Body of pancreas (tissue), 4 donors: ENCODE measurements at regions not wholly inside any gene's neighbourhood (a gene's known extent, or its start where the extent isn't known, plus 50 kb on each side); places are given as distances from the start of the nearest gene placed in this dataset.

Experiments
- ATAC-seq: fragments of 150-250 bp; one replicate; pipeline ENCODE4 v1.9.1; 2016
- DNase-seq, 4 donors: peaks; one replicate each; pipeline ENCODE4 v3.0.0-alpha.2; 2019
- H3K27ac ChIP-seq, 4 donors: fragments of 200-600 bp; sonication (generic); 1 replicate in 3 of 4; 2 replicates in 1 of 4; pipeline versions ENCODE4 v1.5.1 to v1.6.1; 2016 to 2019; ENCODE audit warnings: mild to moderate bottlenecking in 1 of 4, mixed read lengths in 1 of 4, moderate library complexity in 1 of 4
- H3K27me3 ChIP-seq, 2 donors: fragments of 200-600 bp; sonication (generic); one replicate each; pipeline ENCODE4 v1.6.0; 2016; ENCODE audit warnings: mild to moderate bottlenecking in 1 of 2
- H3K36me3 ChIP-seq, 2 donors: fragments of 200-600 bp; sonication (generic); replicated peaks in 1 of 2; 2 replicates each; pipeline ENCODE4 v1.5.1; 2016; ENCODE audit warnings: low read depth in 2 of 2; ENCODE audit not compliant: insufficient read depth in 1 of 2
- H3K4me1 ChIP-seq: fragments of 200-600 bp; sonication (generic); one replicate; pipeline ENCODE4 v1.6.0; 2016
- H3K4me3 ChIP-seq, 2 donors: fragments of 200-600 bp; sonication (generic); 1 replicate in 1 of 2; 2 replicates in 1 of 2; pipeline ENCODE4 v1.5.1; 2016 to 2019
- H3K9me3 ChIP-seq, 3 donors: fragments of 200-600 bp; sonication (generic); 1 replicate in 2 of 3; 2 replicates in 1 of 3; pipeline ENCODE4 v1.5.1; 2016
- POLR2A ChIP-seq, 3 donors: fragments of 450-650 bp; IDR thresholded peaks; one replicate each; pipeline ENCODE4 v1.6.1; 2016; ENCODE audit warnings: antibody characterized with exemption in 3 of 3, mild to moderate bottlenecking in 2 of 3
- WGBS, 2 donors: methylation state at CpG; one replicate each; pipeline ENCODE4 v1.1.5; 2017; 5-methylcytosine and 5-hydroxymethylcytosine counted together
- intact Hi-C: fragments of 100-400 bp; cut with DNase I; formaldehyde crosslinking; loops from one replicate; pipeline ENCODE4 v1.15.1; 2023
- TF ChIP-seq, protein P1 (sequence below), 7 experiments: fragments of 450-650 bp in 4 of 7; fragments of 200-600 bp in 3 of 7; sonication (generic) in 3 of 7; IDR thresholded peaks; one replicate each; pipeline ENCODE4 v1.5.1; 2016 to 2019; ENCODE audit warnings: antibody characterized with exemption in 7 of 7

GRCh38 chr11:38089726-38090125 is 1491.7 kb upstream of the RAG2 start:
- TF ChIP-seq, protein P1, sequence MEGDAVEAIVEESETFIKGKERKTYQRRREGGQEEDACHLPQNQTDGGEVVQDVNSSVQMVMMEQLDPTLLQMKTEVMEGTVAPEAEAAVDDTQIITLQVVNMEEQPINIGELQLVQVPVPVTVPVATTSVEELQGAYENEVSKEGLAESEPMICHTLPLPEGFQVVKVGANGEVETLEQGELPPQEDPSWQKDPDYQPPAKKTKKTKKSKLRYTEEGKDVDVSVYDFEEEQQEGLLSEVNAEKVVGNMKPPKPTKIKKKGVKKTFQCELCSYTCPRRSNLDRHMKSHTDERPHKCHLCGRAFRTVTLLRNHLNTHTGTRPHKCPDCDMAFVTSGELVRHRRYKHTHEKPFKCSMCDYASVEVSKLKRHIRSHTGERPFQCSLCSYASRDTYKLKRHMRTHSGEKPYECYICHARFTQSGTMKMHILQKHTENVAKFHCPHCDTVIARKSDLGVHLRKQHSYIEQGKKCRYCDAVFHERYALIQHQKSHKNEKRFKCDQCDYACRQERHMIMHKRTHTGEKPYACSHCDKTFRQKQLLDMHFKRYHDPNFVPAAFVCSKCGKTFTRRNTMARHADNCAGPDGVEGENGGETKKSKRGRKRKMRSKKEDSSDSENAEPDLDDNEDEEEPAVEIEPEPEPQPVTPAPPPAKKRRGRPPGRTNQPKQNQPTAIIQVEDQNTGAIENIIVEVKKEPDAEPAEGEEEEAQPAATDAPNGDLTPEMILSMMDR (IDR thresholded peaks at IDR 0.05), result no peak
- TF ChIP-seq POLR2A (IDR thresholded peaks at IDR 0.05), result no peak
- Histone ChIP-seq H3K36me3 (no peaks in the 10 kb centered on the region), H3K27ac (no peak overlapping the region), H3K27me3 (no peaks in the 10 kb centered on the region), H3K9me3 (peaks cover 0 to 5% (median 0%) of the 10 kb centered on the region in 3 donors), H3K4me1 (peaks cover 3% of the 10 kb centered on the region), H3K4me3 (no peak overlapping the region)
- ATAC-seq, result no peak
- DNase-seq, result no peak
- 65 to 78% methylated on average over 7 of the region's 7 CpGs for WGBS, 2 donors
- intact Hi-C loops, result no loop called here

DNA sequence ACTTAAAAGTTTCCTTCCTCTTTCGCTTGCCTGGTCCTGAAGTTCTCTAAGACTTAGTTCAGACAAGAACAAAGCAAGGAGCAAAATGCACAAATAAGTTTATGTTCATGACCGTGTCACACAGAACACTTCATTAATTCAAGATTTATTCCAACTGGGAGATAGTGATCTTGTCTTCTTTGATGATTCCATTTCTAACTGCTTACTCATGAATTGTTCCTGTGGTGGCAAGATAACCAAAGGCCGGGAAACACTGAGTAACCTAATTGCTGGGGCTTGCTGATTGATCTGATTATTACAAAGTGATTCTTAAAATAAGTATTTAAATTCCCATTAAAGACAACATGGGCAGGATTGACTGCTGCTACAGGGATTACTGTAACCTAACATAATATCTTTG is 1462.9 kb upstream of the RAG2 start:
- 79 to 84% methylated on average over 3 of the region's 3 CpGs for WGBS, 2 donors
- intact Hi-C loops, result no loop called here
- H3K27me3 ChIP-seq, result no peaks in the 10 kb centered on the region
- DNase-seq, result no peak
- TF ChIP-seq POLR2A (IDR thresholded peaks at IDR 0.05), result no peak
- TF ChIP-seq, protein P1 (IDR thresholded peaks at IDR 0.05), result no peak
- H3K36me3 ChIP-seq, result no peaks in the 10 kb centered on the region
- H3K4me1 ChIP-seq, result no peaks in the 10 kb centered on the region
- no peak overlapping the region for H3K27ac ChIP-seq
- no peak for ATAC-seq
- no peak overlapping the region for H3K4me3 ChIP-seq
- H3K9me3 ChIP-seq, result no peaks in the 10 kb centered on the region

DNA sequence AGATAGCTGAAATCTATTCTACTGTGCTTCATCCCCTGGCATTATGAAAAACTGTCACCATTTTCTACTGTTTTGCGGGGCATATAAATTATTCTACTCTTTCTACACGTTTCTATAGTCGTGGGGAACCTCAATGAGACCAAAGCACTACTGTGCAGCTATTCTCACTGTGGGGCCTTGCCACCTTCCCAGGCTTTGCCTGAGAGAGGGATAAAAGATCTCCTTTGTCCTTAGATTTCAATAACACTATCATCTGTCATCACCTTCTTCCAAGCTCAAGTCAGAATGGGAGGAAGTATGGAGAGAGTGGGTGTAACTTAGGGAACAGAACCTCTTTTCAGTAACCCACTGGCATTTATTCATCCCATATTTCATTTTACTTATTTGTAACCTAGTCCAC is 1462.1 kb upstream of the RAG2 start:
- no peak for ATAC-seq
- 83 to 89% methylated on average over 3 of the region's 3 CpGs for WGBS, 2 donors
- DNase-seq, result no peak
- Histone ChIP-seq H3K27ac (no peak overlapping the region), H3K4me1 (no peaks in the 10 kb centered on the region), H3K4me3 (no peak overlapping the region), H3K27me3 (no peaks in the 10 kb centered on the region), H3K9me3 (no peaks in the 10 kb centered on the region), H3K36me3 (no peaks in the 10 kb centered on the region)
- intact Hi-C loops, result no loop called here
- TF ChIP-seq POLR2A (IDR thresholded peaks at IDR 0.05), result no peak
- TF ChIP-seq, protein P1 (IDR thresholded peaks at IDR 0.05), result no peak

DNA sequence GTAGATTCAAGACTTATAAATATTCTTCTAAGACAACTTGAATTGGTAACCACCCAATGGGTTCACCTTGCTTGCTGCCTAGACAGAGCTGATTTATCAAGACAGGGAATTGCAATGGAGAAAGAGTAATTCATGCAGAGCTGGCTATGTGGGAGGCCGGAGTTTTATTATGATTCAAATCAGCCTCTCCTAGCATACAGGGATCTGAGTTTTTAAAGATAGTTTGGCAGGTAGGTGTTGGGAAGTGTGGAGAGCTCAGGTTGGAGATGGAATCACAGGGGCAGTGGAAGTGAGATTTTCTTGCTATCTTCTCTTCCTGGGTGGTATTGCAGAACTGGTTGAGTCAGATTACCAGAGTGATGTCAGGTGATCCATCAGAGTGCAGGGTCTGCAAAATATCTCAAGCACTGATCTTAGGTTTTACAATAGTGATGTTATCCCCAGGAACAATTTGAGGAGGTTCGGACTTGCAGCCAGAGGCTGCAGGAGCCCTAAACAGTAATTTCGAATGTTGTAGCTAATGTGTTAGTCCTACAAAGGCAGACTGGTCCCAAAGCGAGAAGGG is 1448.6 kb upstream of the RAG2 start:
- H3K27ac ChIP-seq, result no peak overlapping the region
- intact Hi-C loops, result no loop called here
- no peaks in the 10 kb centered on the region for H3K36me3 ChIP-seq
- WGBS, 2 donors, result 69 to 75% methylated on average over 4 of the region's 4 CpGs
- no peaks in the 10 kb centered on the region for H3K27me3 ChIP-seq
- ATAC-seq (no peak), DNase-seq (no peak)
- H3K4me1 ChIP-seq, result no peaks in the 10 kb centered on the region
- H3K9me3 ChIP-seq, result no peaks in the 10 kb centered on the region
- H3K4me3 ChIP-seq, result no peak overlapping the region
- TF ChIP-seq POLR2A (IDR thresholded peaks at IDR 0.05), result no peak
- TF ChIP-seq, protein P1 (IDR thresholded peaks at IDR 0.05), result no peak

DNA sequence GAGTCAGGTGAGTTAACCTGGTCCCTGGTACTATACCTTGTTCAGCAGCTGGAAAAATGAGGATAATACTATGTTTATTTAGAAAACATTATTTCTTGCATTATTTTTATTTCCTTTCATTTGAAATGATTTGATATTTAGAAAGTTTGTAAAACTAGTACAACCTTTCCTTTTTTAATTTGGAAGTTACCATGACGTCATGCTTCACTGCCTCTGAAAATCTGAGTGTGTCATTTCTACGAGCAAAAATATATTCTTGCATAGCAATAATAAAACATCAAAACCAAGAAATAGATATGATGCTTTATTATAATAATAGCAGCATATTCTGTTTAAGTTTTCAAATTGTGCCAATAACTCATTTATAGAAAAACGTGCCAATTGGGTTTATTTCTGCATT is 1445.0 kb upstream of the RAG2 start:
- no peak for ATAC-seq
- Histone ChIP-seq H3K27ac (no peak overlapping the region), H3K36me3 (no peaks in the 10 kb centered on the region), H3K9me3 (no peaks in the 10 kb centered on the region), H3K4me3 (no peak overlapping the region), H3K4me1 (no peaks in the 10 kb centered on the region), H3K27me3 (no peaks in the 10 kb centered on the region)
- no peak for DNase-seq
- 83% methylated on average over 3 of the region's 3 CpGs for WGBS, 2 donors
- intact Hi-C loops, result no loop called here
- TF ChIP-seq, protein P1 (IDR thresholded peaks at IDR 0.05), result no peak
- no peak for TF ChIP-seq POLR2A (IDR thresholded peaks at IDR 0.05)
